Right lobe of liver (tissue), 4 donors: ENCODE measurements at regions not wholly inside any gene's neighbourhood (a gene's known extent, or its start where the extent isn't known, plus 50 kb on each side); places are given as distances from the start of the nearest gene placed in this dataset.

ENCODE experiments used
- POLR2A ChIP-seq: fragments of 450-650 bp; IDR thresholded peaks from one replicate; pipeline ENCODE4 v1.6.1; 2017; ENCODE audit warnings: antibody characterized with exemption, mild to moderate bottlenecking
- TF ChIP-seq, protein P1 (sequence below), 4 donors: fragments of 200-600 bp in 3 of 4; fragments of 450-650 bp in 1 of 4; IDR thresholded peaks; one replicate each; pipeline versions ENCODE4 v1.5.1 to v1.8.0; 2016 to 2022; ENCODE audit warnings: antibody characterized with exemption in 4 of 4, mild to moderate bottlenecking in 2 of 4
- donor health status: DM: no; HTN: no; CAD: no.
- donor health status: DM: no; HTN: no; CAD: no.
- donor health status: DM: no; HTN: yes; CAD: no.

DNA sequence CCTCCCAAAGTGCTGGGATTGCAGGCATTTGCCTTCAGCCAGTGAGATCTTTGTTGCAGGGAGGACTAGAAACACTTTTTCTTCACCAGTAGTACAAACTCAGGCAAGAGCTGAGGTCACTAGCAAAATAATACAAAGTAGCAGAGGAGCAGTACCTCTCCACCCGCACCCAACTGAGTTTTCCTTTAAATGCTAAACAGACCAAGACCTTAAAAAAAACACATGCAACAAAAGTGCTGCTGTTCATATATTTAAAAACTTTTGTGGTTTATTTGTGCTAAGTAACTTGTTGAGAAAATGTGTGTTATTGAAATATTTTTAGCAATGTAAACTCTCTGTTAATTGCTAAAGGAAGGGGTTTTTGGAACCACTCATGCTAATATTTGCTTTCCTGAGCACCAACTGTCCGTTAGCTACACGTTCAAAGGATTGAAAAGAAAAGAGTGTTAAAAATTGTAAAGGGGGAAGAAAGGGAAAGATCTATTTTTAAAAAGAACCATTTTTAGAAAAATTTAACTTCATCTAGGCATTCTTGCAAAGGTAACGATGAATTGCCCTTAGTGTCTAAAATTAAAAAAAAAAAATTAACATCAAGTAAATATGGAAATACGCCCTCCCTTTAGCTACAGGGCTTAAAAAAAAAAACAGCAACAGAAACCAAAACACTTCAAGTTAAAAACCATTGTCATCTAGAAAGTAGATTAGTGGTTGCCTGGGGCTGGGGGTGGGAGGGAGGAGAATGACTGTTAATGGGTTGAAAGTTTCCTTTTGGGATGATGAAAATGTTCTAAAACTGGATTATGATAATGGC, 114.0 kb upstream of the KRAS start:
- TF ChIP-seq, protein P1, sequence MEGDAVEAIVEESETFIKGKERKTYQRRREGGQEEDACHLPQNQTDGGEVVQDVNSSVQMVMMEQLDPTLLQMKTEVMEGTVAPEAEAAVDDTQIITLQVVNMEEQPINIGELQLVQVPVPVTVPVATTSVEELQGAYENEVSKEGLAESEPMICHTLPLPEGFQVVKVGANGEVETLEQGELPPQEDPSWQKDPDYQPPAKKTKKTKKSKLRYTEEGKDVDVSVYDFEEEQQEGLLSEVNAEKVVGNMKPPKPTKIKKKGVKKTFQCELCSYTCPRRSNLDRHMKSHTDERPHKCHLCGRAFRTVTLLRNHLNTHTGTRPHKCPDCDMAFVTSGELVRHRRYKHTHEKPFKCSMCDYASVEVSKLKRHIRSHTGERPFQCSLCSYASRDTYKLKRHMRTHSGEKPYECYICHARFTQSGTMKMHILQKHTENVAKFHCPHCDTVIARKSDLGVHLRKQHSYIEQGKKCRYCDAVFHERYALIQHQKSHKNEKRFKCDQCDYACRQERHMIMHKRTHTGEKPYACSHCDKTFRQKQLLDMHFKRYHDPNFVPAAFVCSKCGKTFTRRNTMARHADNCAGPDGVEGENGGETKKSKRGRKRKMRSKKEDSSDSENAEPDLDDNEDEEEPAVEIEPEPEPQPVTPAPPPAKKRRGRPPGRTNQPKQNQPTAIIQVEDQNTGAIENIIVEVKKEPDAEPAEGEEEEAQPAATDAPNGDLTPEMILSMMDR (IDR thresholded peaks at IDR 0.05), result no peak
- no peak for TF ChIP-seq POLR2A
